Fibroblast of pulmonary artery (primary cell): ENCODE measurements at regions not wholly inside any gene's neighbourhood (a gene's known extent, or its start where the extent isn't known, plus 50 kb on each side); places are given as distances from the start of the nearest gene placed in this dataset.

Experiments
- DNase-seq: peaks from one replicate; pipeline ENCODE4 v3.0.0-alpha.2; 2010; ENCODE audit warnings: low read depth
- H3K4me3 ChIP-seq: replicated peaks from 2 replicates; pipeline ENCODE4 v1.5.1; 2011; ENCODE audit warnings: low read depth, mild to moderate bottlenecking, control low read depth, low read length, moderate library complexity
- TF ChIP-seq, protein P1 (sequence below): IDR thresholded peaks from 2 replicates; pipeline ENCODE4 v1.5.1; 2011; ENCODE audit warnings: mild to moderate bottlenecking, control low read depth, low read length, inconsistent platforms; ENCODE audit errors: missing control alignments

DNA sequence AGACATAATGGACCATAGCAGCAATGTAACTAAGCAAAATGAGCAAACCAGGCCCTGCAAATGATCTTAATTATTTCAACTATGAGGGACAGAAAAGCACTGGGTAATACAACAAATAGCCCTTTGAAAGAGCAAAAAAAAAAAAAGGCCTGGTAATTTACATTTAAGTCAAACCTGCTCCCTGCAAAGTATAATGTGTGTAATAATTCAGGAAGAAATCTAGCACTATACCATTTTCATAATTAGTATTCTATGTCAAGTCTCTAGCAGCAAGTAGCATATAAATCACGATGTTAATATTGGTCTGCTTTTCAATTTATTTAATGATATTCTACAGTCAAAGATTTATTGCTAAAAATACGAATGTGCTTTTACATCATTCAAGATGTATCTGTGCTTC, 489.6 kb downstream of the BMP2 start:
- no peak for DNase-seq
- no peak overlapping the region for H3K4me3 ChIP-seq
- TF ChIP-seq, protein P1, sequence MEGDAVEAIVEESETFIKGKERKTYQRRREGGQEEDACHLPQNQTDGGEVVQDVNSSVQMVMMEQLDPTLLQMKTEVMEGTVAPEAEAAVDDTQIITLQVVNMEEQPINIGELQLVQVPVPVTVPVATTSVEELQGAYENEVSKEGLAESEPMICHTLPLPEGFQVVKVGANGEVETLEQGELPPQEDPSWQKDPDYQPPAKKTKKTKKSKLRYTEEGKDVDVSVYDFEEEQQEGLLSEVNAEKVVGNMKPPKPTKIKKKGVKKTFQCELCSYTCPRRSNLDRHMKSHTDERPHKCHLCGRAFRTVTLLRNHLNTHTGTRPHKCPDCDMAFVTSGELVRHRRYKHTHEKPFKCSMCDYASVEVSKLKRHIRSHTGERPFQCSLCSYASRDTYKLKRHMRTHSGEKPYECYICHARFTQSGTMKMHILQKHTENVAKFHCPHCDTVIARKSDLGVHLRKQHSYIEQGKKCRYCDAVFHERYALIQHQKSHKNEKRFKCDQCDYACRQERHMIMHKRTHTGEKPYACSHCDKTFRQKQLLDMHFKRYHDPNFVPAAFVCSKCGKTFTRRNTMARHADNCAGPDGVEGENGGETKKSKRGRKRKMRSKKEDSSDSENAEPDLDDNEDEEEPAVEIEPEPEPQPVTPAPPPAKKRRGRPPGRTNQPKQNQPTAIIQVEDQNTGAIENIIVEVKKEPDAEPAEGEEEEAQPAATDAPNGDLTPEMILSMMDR: no peak

DNA sequence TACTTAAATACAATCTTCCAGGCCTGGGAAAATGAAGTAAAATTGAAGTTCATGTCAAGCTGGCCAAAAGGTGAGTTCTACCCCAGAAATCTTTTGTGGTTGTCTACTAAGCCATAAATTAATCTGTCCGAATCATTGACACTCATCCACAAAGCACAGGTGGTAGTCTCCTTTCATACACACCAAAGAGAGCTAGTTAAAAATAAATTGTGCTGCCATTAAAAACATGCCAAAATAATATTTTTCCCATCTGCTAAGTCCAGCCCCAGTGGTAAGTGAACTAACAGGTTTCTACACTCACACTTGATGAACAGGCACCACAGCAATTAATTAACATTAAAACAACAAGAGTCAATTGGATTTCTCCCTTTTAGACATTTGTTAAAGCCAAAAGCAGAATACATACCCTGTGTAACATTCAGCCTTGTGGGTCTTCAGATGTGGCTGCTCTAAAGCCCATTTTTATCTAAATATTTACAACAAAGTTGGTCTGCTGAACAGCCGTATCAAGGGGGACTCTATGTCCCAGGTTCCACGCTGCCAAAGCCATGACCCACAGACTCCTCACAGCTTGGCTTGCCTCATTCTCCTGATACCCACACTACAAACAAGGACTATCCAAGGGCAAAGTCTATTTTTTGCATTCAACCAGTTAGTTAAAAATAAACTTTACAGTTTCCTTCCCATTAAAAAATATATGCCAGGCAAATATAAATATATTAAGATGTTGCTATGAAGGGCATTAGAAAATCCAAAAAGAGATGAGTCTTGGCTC, 490.4 kb downstream of the BMP2 start:
- no peak overlapping the region for H3K4me3 ChIP-seq
- no peak for DNase-seq
- TF ChIP-seq, protein P1: no peak

DNA sequence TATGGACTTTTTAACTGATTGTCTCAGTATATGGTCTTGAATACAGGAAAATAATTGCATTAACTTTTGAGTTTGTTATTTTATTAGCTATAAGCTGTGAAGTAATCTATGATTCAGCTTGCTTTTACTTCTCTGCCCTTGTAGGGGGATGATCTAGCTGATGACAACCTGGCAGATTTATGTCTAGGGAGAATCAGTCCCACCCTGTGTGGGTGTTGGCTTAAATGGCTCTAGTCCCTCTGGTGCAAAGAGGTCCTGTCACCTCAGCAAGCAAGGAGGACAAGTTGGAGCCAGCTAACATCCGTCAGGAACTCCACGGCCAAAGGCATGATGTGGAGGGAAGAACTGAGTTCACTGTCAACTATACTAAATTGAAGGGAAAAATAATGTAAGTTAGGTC, 495.3 kb downstream of the BMP2 start:
- no peak for DNase-seq
- TF ChIP-seq, protein P1: no peak
- H3K4me3 ChIP-seq: no peak overlapping the region

DNA sequence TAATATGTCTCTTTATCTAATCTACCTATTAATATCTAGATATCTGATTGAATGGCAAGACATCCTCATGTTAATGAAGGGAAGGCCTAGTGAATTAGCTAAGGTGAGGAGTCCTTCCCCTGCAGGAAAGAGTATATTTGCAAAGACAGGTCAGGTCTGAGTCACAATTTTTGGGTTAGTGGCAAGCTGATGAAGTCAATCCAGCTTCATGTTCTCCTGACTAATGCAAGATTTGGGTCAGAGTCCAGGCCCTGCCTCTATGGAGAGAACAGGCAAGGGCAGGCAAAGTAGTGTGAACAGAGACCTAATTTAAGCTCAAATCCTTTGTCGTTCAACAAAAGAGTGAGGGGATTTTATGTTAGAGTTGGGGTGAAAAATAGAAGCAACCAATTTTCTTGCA, 496.7 kb downstream of the BMP2 start:
- DNase-seq: no peak
- TF ChIP-seq, protein P1: no peak
- no peak overlapping the region for H3K4me3 ChIP-seq

DNA sequence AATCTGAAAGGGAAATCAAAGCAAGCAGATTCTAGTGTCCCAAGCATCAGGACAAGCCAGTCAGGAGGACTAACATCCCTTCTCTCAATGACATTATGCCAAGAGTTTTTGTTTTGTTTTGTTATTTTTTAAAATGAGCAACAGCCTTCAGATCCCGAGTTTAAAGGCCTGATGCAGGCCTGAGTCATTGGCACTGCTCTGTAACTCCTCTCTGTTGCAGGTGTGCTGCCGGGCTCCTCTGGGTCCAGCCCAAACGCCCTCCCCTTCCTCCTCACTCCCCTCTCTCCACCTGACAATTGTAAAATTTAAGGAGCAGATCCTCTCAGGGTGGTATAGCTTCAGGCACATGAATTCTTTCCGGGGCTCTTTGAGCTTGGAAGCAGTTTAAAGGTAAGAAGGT, 502.0 kb downstream of the BMP2 start:
- TF ChIP-seq, protein P1: no peak
- no peak for DNase-seq
- no peak overlapping the region for H3K4me3 ChIP-seq

DNA sequence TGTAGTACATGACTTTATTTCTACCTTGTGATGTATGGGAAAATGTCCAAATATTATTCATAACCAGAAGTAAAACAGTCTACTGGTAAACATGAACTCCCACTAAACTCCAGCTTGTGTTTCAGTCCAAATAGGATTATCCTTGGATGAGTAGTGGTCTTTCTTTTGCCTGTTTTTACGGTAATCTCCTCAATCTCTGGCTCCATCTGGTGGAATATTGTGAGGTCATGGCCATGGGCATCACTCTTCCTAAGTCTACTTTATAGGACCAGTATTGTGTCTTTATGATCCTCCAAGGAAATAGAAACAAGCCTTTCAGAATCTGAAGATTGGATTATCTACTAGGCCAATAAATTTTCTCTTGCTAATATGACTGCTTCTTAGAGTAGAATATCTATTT, 505.0 kb downstream of the BMP2 start:
- no peak overlapping the region for H3K4me3 ChIP-seq
- TF ChIP-seq, protein P1: peak; percentile 15
- peak; percentile 8 for DNase-seq

DNA sequence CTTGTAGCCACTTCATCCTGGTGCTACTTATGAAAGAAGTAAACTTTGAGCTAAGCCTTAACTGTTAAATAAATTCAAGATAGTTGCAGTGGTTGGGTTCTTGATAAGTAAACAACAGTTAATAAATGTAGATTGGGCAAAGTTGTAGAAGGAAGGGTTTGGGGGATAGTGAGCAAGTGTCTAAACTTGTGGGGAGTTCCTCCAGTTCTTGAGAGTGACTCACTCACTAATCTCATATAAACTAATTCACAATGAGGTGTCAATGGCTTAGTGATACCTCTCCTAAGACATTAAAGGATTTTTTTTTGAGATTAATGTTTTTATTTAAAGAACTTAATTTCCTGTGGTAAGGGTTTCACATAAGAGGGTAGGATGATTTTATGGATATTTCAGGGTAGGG, 507.4 kb downstream of the BMP2 start:
- TF ChIP-seq, protein P1: no peak
- DNase-seq: no peak
- no peak overlapping the region for H3K4me3 ChIP-seq
